Uterus (tissue), 2 donors: ENCODE measurements at regions not wholly inside any gene's neighbourhood (a gene's known extent, or its start where the extent isn't known, plus 50 kb on each side); places are given as distances from the start of the nearest gene placed in this dataset.

Source experiments
- CTCF ChIP-seq, 4 experiments: fragments of 200-600 bp in 2 of 4; fragments of 450-650 bp in 2 of 4; sonication (generic) in 2 of 4; IDR thresholded peaks; one replicate each; pipeline ENCODE4 v1.5.1; 2016 to 2019; ENCODE audit warnings: antibody characterized with exemption in 4 of 4, mild to moderate bottlenecking in 2 of 4, moderate library complexity in 1 of 4
- POLR2A ChIP-seq, 2 donors: fragments of 450-650 bp; IDR thresholded peaks; one replicate each; pipeline ENCODE4 v1.6.1; 2016; ENCODE audit warnings: antibody characterized with exemption in 2 of 2, mild to moderate bottlenecking in 1 of 2, moderate library complexity in 1 of 2

- TF ChIP-seq CTCF (IDR thresholded peaks at IDR 0.05), result no peak
- TF ChIP-seq POLR2A (IDR thresholded peaks at IDR 0.05), result no peak
Measured at GRCh38 chr20:51890003-51890402, 87.7 kb upstream of the SALL4 start.
